BLaER1 treated with 17β-estradiol and CSF1 and Interleukin-3, amounts not matched to agents 10 nM and 100 nM (cell line): ENCODE measurements at regions not wholly inside any gene's neighbourhood (a gene's known extent, or its start where the extent isn't known, plus 50 kb on each side); places are given as distances from the start of the nearest gene placed in this dataset.
A peak's percentile ranks its signal among the peaks of the same experiment; 100 is the strongest.

ENCODE experiments used
- H3K27ac ChIP-seq, 11 experiments: shearing (Covaris generic); formaldehyde crosslinking; 2 replicates each; pipeline ENCODE4 v1.8.1; 2022
- H3K27me3 ChIP-seq, 11 experiments: shearing (Covaris generic); formaldehyde crosslinking; 2 replicates each; pipeline ENCODE4 v1.8.1; 2022
- H3K36me3 ChIP-seq, 11 experiments: shearing (Covaris generic); formaldehyde crosslinking; 2 replicates each; pipeline ENCODE4 v1.8.1; 2022
- H3K4me1 ChIP-seq, 10 experiments: shearing (Covaris generic); formaldehyde crosslinking; 2 replicates each; pipeline ENCODE4 v1.8.1; 2022
- H3K4me2 ChIP-seq, 11 experiments: shearing (Covaris generic); formaldehyde crosslinking; 2 replicates each; pipeline ENCODE4 v1.8.1; 2022
- H3K4me3 ChIP-seq, 10 experiments: shearing (Covaris generic); formaldehyde crosslinking; 2 replicates each; pipeline ENCODE4 v1.8.1; 2022
- H3K9ac ChIP-seq, 11 experiments: shearing (Covaris generic); formaldehyde crosslinking; 2 replicates each; pipeline ENCODE4 v1.8.1; 2022
- H3K9me3 ChIP-seq, 11 experiments: shearing (Covaris generic); formaldehyde crosslinking; replicated peaks in 1 of 11; 2 replicates each; pipeline ENCODE4 v1.8.1; 2022
- H4K20me1 ChIP-seq, 11 experiments: shearing (Covaris generic); formaldehyde crosslinking; 2 replicates each; pipeline ENCODE4 v1.8.1; 2022
- Cebpa-rat ChIP-seq, 11 experiments: shearing (Covaris generic); IDR thresholded peaks; 2 replicates each; pipeline ENCODE4 v1.8.1; 2022

- Histone ChIP-seq H3K27me3 (no peaks in the 10 kb centered on the region), H3K4me2 (peak overlapping the region in 9 of 11 experiments; percentile 61 to 88 (median 70); a peak in 17 of 22 replicates)
Measured at GRCh38 chr17:74041869-74042640, 161.4 kb upstream of the RPL38 start.

GRCh38 chr17:74042744-74043486 is 160.6 kb upstream of the RPL38 start:
- peaks cover 28 to 56% (median 44%) of the 10 kb centered on the region in 10 experiments for H3K4me1 ChIP-seq
- H4K20me1 ChIP-seq = no peaks in the 10 kb centered on the region
- H3K4me2 ChIP-seq = peak overlapping the region; percentile 48 to 88 (median 69)
- no peaks in the 10 kb centered on the region for H3K9me3 ChIP-seq
- no peak overlapping the region for H3K4me3 ChIP-seq
- H3K9ac ChIP-seq = no peak overlapping the region
- no peaks in the 10 kb centered on the region for H3K27me3 ChIP-seq
- H3K27ac ChIP-seq = peak overlapping the region in 1 of 11 experiments; percentile 48; a peak in 1 of 22 replicates
- no peak for TF ChIP-seq Cebpa-rat (IDR thresholded peaks at IDR 0.05)
- no peaks in the 10 kb centered on the region for H3K36me3 ChIP-seq

More at GRCh38 chr17:74041869-74042640, 161.4 kb upstream of the RPL38 start:
- no peaks in the 10 kb centered on the region for H3K36me3 ChIP-seq
- H3K4me3 ChIP-seq = no peak overlapping the region
- no peaks in the 10 kb centered on the region for H3K9me3 ChIP-seq
- no peaks in the 10 kb centered on the region for H4K20me1 ChIP-seq
- no peak overlapping the region; a peak in 1 of 22 replicates for H3K27ac ChIP-seq
- H3K4me1 ChIP-seq = peaks cover 20 to 47% (median 35%) of the 10 kb centered on the region in 10 experiments
- no peak overlapping the region for H3K9ac ChIP-seq
- no peak for TF ChIP-seq Cebpa-rat (IDR thresholded peaks at IDR 0.05)

GRCh38 chr17:74043976-74044375 is 159.5 kb upstream of the RPL38 start:
- peaks cover 37 to 66% (median 55%) of the 10 kb centered on the region in 10 experiments for H3K4me1 ChIP-seq
- H3K27me3 ChIP-seq = no peaks in the 10 kb centered on the region
- peak overlapping the region in 1 of 11 experiments; percentile 48; a peak in 1 of 22 replicates for H3K27ac ChIP-seq
- H3K9ac ChIP-seq = no peak overlapping the region
- H3K36me3 ChIP-seq = no peaks in the 10 kb centered on the region
- no peak for TF ChIP-seq Cebpa-rat (IDR thresholded peaks at IDR 0.05)
- H3K4me2 ChIP-seq = peak overlapping the region in 8 of 11 experiments; percentile 55 to 88 (median 71); a peak in 13 of 22 replicates
- no peaks in the 10 kb centered on the region for H3K9me3 ChIP-seq
- H4K20me1 ChIP-seq = no peaks in the 10 kb centered on the region
- no peak overlapping the region for H3K4me3 ChIP-seq

GRCh38 chr17:74045608-74046280 is 157.7 kb upstream of the RPL38 start:
- Histone ChIP-seq H3K36me3 (no peaks in the 10 kb centered on the region), H3K4me2 (no peak overlapping the region), H4K20me1 (no peaks in the 10 kb centered on the region), H3K9ac (no peak overlapping the region), H3K27ac (no peak overlapping the region), H3K4me1 (peaks cover 37 to 75% (median 66%) of the 10 kb centered on the region in 10 experiments), H3K27me3 (no peaks in the 10 kb centered on the region), H3K9me3 (no peaks in the 10 kb centered on the region), H3K4me3 (no peak overlapping the region)
- TF ChIP-seq Cebpa-rat (IDR thresholded peaks at IDR 0.05) = no peak

- Histone ChIP-seq H4K20me1 (no peaks in the 10 kb centered on the region; a peak in 1 of 22 replicates), H3K4me3 (no peak overlapping the region), H3K4me1 (peaks cover 18 to 44% (median 36%) of the 10 kb centered on the region in 10 experiments), H3K27me3 (no peaks in the 10 kb centered on the region), H3K4me2 (peak overlapping the region in 10 of 11 experiments; percentile 2 to 94 (median 87); a peak in 19 of 22 replicates), H3K9me3 (no peaks in the 10 kb centered on the region), H3K9ac (no peak overlapping the region), H3K27ac (no peak overlapping the region), H3K36me3 (no peaks in the 10 kb centered on the region)
- TF ChIP-seq Cebpa-rat (IDR thresholded peaks at IDR 0.05) = no peak
Measured at GRCh38 chr17:74049167-74049966, 154.1 kb upstream of the RPL38 start.

- no peak overlapping the region for H3K27ac ChIP-seq
- no peaks in the 10 kb centered on the region for H3K9me3 ChIP-seq
- no peak overlapping the region for H3K4me3 ChIP-seq
- H3K9ac ChIP-seq = no peak overlapping the region
- H3K27me3 ChIP-seq = no peaks in the 10 kb centered on the region
- no peaks in the 10 kb centered on the region; a peak in 1 of 22 replicates for H4K20me1 ChIP-seq
- no peaks in the 10 kb centered on the region for H3K36me3 ChIP-seq
- peaks cover 18 to 44% (median 36%) of the 10 kb centered on the region in 10 experiments for H3K4me1 ChIP-seq
- peak overlapping the region in 10 of 11 experiments; percentile 2 to 94 (median 87); a peak in 19 of 22 replicates for H3K4me2 ChIP-seq
- no peak for TF ChIP-seq Cebpa-rat (IDR thresholded peaks at IDR 0.05)
Measured at GRCh38 chr17:74049967-74050458, 153.5 kb upstream of the RPL38 start.

- no peak overlapping the region for H3K9ac ChIP-seq
- no peak overlapping the region for H3K27ac ChIP-seq
- TF ChIP-seq Cebpa-rat (IDR thresholded peaks at IDR 0.05) = no peak
- H3K4me1 ChIP-seq = peaks cover 18 to 47% (median 40%) of the 10 kb centered on the region in 10 experiments
- no peak overlapping the region for H3K4me2 ChIP-seq
- H3K36me3 ChIP-seq = no peaks in the 10 kb centered on the region
- no peaks in the 10 kb centered on the region for H3K27me3 ChIP-seq
- H4K20me1 ChIP-seq = no peaks in the 10 kb centered on the region; a peak in 1 of 22 replicates
- H3K4me3 ChIP-seq = no peak overlapping the region
- no peaks in the 10 kb centered on the region for H3K9me3 ChIP-seq
Measured at GRCh38 chr17:74051348-74051747, 152.1 kb upstream of the RPL38 start.

GRCh38 chr17:74052993-74053711 is 150.3 kb upstream of the RPL38 start:
- no peak overlapping the region for H3K4me3 ChIP-seq

More at GRCh38 chr17:74052993-74053711, 150.3 kb upstream of the RPL38 start:
- Histone ChIP-seq H3K27me3 (no peaks in the 10 kb centered on the region), H3K4me1 (peaks cover 8 to 31% (median 25%) of the 10 kb centered on the region in 10 experiments), H3K9ac (no peak overlapping the region), H3K4me2 (no peak overlapping the region), H3K9me3 (0 out of 22 replicates have a peak, but pooled peaks cover 0 to 3% (median 0%) of the 10 kb centered on the region in 11 experiments), H3K36me3 (no peaks in the 10 kb centered on the region), H3K27ac (no peak overlapping the region), H4K20me1 (no peaks in the 10 kb centered on the region; a peak in 1 of 22 replicates)
- no peak for TF ChIP-seq Cebpa-rat (IDR thresholded peaks at IDR 0.05)
